ENCODE measurements at regions not wholly inside any gene's neighbourhood (a gene's known extent, or its start where the extent isn't known, plus 50 kb on each side); places are given as distances from the start of the nearest gene placed in this dataset.

- no peak for TF ChIP-seq CTCF (IDR thresholded peaks at IDR 0.05; ENCODE audit: insufficient read depth, low read length)
- no peak for TF ChIP-seq GABPA (IDR thresholded peaks at IDR 0.05; ENCODE audit: low read depth)
Measured at GRCh38 chr14:83042858-83043257, 1509.2 kb upstream of the SEL1L start.
